ENCODE measurements at regions not wholly inside any gene's neighbourhood (a gene's known extent, or its start where the extent isn't known, plus 50 kb on each side); places are given as distances from the start of the nearest gene placed in this dataset.

DNA sequence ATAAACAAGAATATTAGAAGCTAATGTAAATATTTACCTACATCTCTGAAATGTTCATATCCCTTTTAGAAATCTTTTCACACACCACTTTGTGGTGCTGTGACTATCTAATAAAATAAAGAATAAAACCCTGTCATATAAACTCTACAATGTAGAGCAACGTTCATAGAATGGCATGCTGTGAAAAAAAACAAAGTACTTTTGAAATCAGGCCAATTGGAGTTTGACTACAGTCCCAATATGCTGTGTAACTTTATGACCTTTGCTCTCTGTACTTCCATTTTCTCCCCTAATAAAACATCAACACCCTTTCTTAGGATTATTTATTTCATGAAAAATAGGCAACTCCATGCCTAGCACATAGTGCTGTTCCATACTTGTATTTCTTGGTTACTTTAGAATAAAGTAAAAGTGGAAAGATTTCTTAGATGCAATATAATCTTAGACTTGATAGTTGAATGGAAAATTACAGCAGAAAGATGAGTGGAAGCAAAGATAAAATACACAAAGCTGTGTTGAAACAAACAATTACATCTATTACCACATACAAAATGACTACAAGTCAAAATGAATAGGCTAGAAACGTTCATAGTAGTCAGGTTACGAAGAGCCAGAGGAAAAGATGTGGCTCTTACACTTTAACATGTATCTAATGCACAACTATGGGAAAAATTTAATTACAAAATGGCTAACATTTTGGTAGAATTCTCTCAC is 613.2 kb upstream of the SLITRK5 start:
- DNase-seq (ENCODE audit: low spot score): no peak
- TF ChIP-seq CTCF (IDR thresholded peaks at IDR 0.05; ENCODE audit: borderline replicate concordance, control extremely low read depth, extremely low read depth, insufficient read depth, missing control alignments): no peak
- in situ Hi-C loops (cut with MboI; ENCODE audit: low sequenced_read_pairs, unreplicated experiment): no loop called here

- in situ Hi-C loops (cut with MboI; ENCODE audit: low sequenced_read_pairs, unreplicated experiment): no loop called here
- no peak for TF ChIP-seq CTCF (IDR thresholded peaks at IDR 0.05; ENCODE audit: borderline replicate concordance, control extremely low read depth, extremely low read depth, insufficient read depth, missing control alignments)
- no peak for DNase-seq (ENCODE audit: low spot score)
Observed at GRCh38 chr13:87058786-87059329, 612.3 kb upstream of the SLITRK5 start.

DNA sequence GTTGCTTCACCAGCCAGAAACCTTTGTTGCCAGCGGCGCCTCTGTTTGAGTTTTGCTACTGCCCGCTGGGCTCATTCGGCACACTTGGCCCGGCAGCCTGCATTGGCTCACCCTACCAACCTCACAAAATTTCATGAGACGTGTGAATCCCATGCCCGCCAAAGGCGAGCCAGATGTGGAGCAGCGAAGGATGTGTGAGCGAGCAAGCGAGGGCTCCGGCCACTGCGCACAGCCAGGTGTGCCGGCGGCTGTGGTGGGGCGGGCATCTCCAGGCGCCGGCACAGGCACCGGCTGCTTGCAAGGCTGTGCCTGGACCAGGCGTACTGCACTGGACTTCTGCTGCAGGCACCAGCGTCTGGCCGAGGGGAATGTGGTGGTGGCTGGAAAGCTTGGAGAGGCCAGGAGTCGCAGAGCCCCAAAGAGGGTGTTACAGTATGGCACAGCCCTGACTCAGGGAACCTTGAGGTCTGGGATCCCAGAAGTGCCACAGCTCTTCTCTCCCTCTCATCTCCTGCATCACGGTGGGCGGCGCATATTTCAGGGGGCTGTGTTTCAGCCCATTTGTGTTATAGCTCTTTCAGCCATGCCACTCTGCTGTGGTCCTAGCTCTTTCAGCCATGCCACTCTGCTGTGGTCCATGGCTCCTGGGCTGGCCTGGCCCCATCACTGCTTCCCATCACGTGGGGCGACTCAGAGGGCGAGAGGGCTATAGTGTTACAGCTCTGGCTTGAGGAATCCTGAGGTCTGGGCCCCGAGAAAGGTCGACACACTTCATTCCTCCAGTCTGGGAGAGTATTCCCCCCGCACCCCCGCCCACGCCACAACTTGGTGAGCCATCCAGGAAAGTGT is 592.0 kb upstream of the SLITRK5 start:
- in situ Hi-C loops (cut with MboI; ENCODE audit: low sequenced_read_pairs, unreplicated experiment): no loop called here
- TF ChIP-seq CTCF (IDR thresholded peaks at IDR 0.05; ENCODE audit: borderline replicate concordance, control extremely low read depth, extremely low read depth, insufficient read depth, missing control alignments): no peak
- no peak for DNase-seq (ENCODE audit: low spot score)

- no peak for TF ChIP-seq CTCF (IDR thresholded peaks at IDR 0.05; ENCODE audit: borderline replicate concordance, control extremely low read depth, extremely low read depth, insufficient read depth, missing control alignments)
- DNase-seq (ENCODE audit: low spot score): no peak
- in situ Hi-C loops (cut with MboI; ENCODE audit: low sequenced_read_pairs, unreplicated experiment): no loop called here
Observed at GRCh38 chr13:87080100-87080779, 590.9 kb upstream of the SLITRK5 start.

DNA sequence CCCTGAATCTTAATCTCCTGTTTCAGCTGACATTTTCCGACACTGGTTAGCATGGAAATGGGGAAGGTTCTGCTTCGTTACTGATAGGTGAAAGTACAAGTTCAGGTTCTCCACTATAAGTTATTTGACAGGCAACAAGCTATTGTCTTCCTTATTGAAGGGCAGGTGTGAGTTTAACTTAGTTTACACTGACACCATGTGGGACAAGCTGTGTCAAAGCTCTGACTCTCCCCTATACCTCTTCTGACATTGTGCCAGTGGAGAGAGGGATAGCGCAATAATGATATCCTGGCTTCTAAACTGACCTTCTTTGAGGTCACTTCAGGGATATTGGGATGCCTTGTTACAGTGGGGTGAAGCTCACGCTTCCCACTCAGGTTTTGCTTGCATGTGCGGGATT is 587.0 kb upstream of the SLITRK5 start:
- TF ChIP-seq CTCF (IDR thresholded peaks at IDR 0.05; ENCODE audit: borderline replicate concordance, control extremely low read depth, extremely low read depth, insufficient read depth, missing control alignments): no peak
- in situ Hi-C loops (cut with MboI; ENCODE audit: low sequenced_read_pairs, unreplicated experiment): no loop called here
- no peak for DNase-seq (ENCODE audit: low spot score)

GRCh38 chr13:87087741-87088140 is 583.4 kb upstream of the SLITRK5 start:
- no peak for DNase-seq (ENCODE audit: low spot score)
- in situ Hi-C loops (cut with MboI; ENCODE audit: low sequenced_read_pairs, unreplicated experiment): no loop called here
- no peak for TF ChIP-seq CTCF (IDR thresholded peaks at IDR 0.05; ENCODE audit: borderline replicate concordance, control extremely low read depth, extremely low read depth, insufficient read depth, missing control alignments)

Measured in GM13976 (cell line).